Keratinocyte (primary cell): ENCODE measurements at regions not wholly inside any gene's neighbourhood (a gene's known extent, or its start where the extent isn't known, plus 50 kb on each side); places are given as distances from the start of the nearest gene placed in this dataset.

Experiments
- DNase-seq: peaks from one replicate; pipeline ENCODE4 v3.0.0-alpha.2; 2011; ENCODE audit warnings: low read depth, missing footprints, low spot score
- FAIRE-seq: peaks from 2 replicates; lab custom pipeline; 2011; peaks lifted over from hg19 to GRCh38; lab: Jason Lieb, UNC
- H2AFZ ChIP-seq: 2 replicates; pipeline ENCODE4 v1.6.0; 2012; ENCODE audit warnings: low read length, control low read depth, inconsistent platforms; ENCODE audit not compliant: control insufficient read depth
- H3K27ac ChIP-seq: 2 replicates; pipeline ENCODE4 v1.5.1; 2011; ENCODE audit warnings: low read length; ENCODE audit not compliant: control insufficient read depth, insufficient read depth
- H3K27me3 ChIP-seq: 3 replicates; pipeline ENCODE4 v1.6.0; 2011; ENCODE audit warnings: low read length; ENCODE audit not compliant: control insufficient read depth, insufficient read depth; ENCODE audit errors: extremely low read depth
- H3K36me3 ChIP-seq, 2 experiments: 2 replicates in 1 of 2; 3 replicates in 1 of 2; pipeline ENCODE4 v1.5.1; 2011; ENCODE audit warnings: low read length in 2 of 2, mild to moderate bottlenecking in 1 of 2; ENCODE audit not compliant: control insufficient read depth in 2 of 2, insufficient read depth in 2 of 2; ENCODE audit errors: extremely low read depth in 1 of 2
- H3K4me1 ChIP-seq: 3 replicates; pipeline ENCODE4 v1.5.1; 2011; ENCODE audit warnings: low read length; ENCODE audit not compliant: control insufficient read depth, insufficient read depth; ENCODE audit errors: extremely low read depth
- H3K4me2 ChIP-seq: 3 replicates; pipeline ENCODE4 v1.6.0; 2011; ENCODE audit warnings: low read depth, low read length; ENCODE audit not compliant: control insufficient read depth, insufficient read depth; ENCODE audit errors: extremely low read depth
- H3K4me3 ChIP-seq, 3 experiments: fragments of 200-600 bp in 1 of 3; sonication (generic) in 1 of 3; 2 replicates in 2 of 3; 3 replicates in 1 of 3; pipeline ENCODE4 v1.5.1; 2011 to 2016; ENCODE audit warnings: low read length in 3 of 3, mild to moderate bottlenecking in 3 of 3, control low read depth in 2 of 3, inconsistent platforms in 1 of 3, low read depth in 1 of 3, mixed read lengths in 1 of 3, mixed run types in 1 of 3, moderate library complexity in 1 of 3; ENCODE audit not compliant: control insufficient read depth in 2 of 3, insufficient read depth in 2 of 3; ENCODE audit errors: extremely low read depth in 1 of 3
- H3K79me2 ChIP-seq: 2 replicates; pipeline ENCODE4 v1.6.0; 2012; ENCODE audit warnings: low read length; ENCODE audit not compliant: control insufficient read depth, insufficient read depth
- H3K9ac ChIP-seq: 3 replicates; pipeline ENCODE4 v1.6.0; 2011; ENCODE audit warnings: low read length; ENCODE audit not compliant: control insufficient read depth, insufficient read depth; ENCODE audit errors: extremely low read depth
- H3K9me1 ChIP-seq: 3 replicates; pipeline ENCODE4 v1.6.0; 2011; ENCODE audit warnings: low read length; ENCODE audit not compliant: control insufficient read depth, insufficient read depth; ENCODE audit errors: extremely low read depth
- H3K9me3 ChIP-seq: 2 replicates; pipeline ENCODE4 v1.5.1; 2012; ENCODE audit warnings: low read depth, low read length; ENCODE audit not compliant: control insufficient read depth
- H4K20me1 ChIP-seq: 3 replicates; pipeline ENCODE4 v1.6.0; 2011; ENCODE audit warnings: low read length; ENCODE audit not compliant: control insufficient read depth, insufficient read depth; ENCODE audit errors: extremely low read depth
- CTCF ChIP-seq, 3 experiments: IDR thresholded peaks in 1 of 3; conservative IDR thresholded peaks in 1 of 3; optimal IDR thresholded peaks in 1 of 3; 2 replicates in 2 of 3; 3 replicates in 1 of 3; pipeline versions ENCODE3 to v1.5.1; 2011; ENCODE audit warnings: low read length in 3 of 3, mild to moderate bottlenecking in 3 of 3, moderate library complexity in 2 of 3, control low read depth in 1 of 3, inconsistent platforms in 1 of 3; ENCODE audit not compliant: insufficient read depth in 2 of 3; ENCODE audit errors: extremely low read depth in 1 of 3
- EZH2 ChIP-seq: IDR thresholded peaks from one replicate; pipeline ENCODE4 v1.6.1; 2012; ENCODE audit warnings: inconsistent platforms, mild to moderate bottlenecking, low read length, moderate library complexity
- dilution Hi-C: fragments of 300-500 bp; cut with MboI; formaldehyde crosslinking; loops from one replicate; pipeline ENCODE4 v1.7.0; 2020; ENCODE audit warnings: low sequenced_read_pairs; ENCODE audit not compliant: extremely low pct_ligation_motif_present

DNA sequence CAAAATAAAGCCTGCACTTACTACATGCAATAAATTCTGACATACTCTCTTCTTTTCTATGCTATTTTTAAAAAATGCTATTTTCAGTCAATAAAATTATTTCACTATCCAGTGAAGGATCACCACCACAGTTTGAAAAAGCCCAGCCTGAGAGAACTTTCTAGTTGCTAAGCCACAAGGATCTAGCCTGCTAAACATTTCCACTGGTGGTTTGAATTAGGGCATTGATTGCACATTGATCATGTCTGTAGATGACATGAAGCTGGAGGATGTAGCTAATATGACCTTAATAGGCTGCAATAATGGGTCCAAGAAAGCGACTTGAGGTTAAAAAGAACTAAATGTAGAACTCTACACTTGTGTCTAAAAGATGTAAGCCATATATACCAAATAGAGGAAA is 56.0 kb upstream of the ARHGAP21 start:
- FAIRE-seq, result no peak
- DNase-seq, result no peak
- no peaks in the 10 kb centered on the region for H4K20me1 ChIP-seq

DNA sequence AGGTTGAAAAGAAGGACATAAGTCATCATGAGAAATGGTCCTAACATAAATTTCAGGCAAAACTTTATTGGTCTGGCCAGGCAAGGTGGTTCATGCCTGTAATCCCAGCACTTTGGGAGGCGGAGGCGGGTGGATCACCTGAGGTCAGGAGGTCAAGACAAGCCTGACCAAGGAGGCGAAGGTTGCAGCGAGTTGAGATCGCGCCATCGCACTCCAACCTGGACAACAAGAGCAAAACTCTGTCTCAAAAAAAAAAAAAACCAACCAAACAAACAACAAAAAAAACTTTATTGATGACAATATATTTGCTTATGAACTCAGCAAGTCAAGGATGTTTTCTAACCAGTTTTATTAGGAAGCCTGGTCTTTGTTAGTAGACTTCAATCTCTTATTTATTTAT is 54.6 kb upstream of the ARHGAP21 start:
- H3K4me3 ChIP-seq, result no peak overlapping the region
- H3K27ac ChIP-seq, result no peak overlapping the region
- no peak for FAIRE-seq
- H2AFZ ChIP-seq, result no peak overlapping the region
- no peaks in the 10 kb centered on the region for H4K20me1 ChIP-seq
- TF ChIP-seq CTCF (optimal IDR thresholded peaks at IDR 0.05 in 1 of 3, IDR thresholded peaks at IDR 0.05 in 1 of 3, conservative IDR thresholded peaks at IDR 0.05 in 1 of 3; ENCODE audit: extremely low read depth in 1 of 3, insufficient read depth in 2 of 3, low read length in 3 of 3), result no peak
- TF ChIP-seq EZH2, result no peak
- no peaks in the 10 kb centered on the region for H3K27me3 ChIP-seq
- DNase-seq, result no peak
- no peaks in the 10 kb centered on the region for H3K4me1 ChIP-seq
- dilution Hi-C loops, result no loop called here
- H3K79me2 ChIP-seq, result no peaks in the 10 kb centered on the region
- no peaks in the 10 kb centered on the region for H3K9me1 ChIP-seq
- no peak overlapping the region for H3K9ac ChIP-seq
- H3K9me3 ChIP-seq, result no peaks in the 10 kb centered on the region
- H3K4me2 ChIP-seq, result no peak overlapping the region
- no peaks in the 10 kb centered on the region for H3K36me3 ChIP-seq

More for the DNA sequence above, 56.0 kb upstream of the ARHGAP21 start:
- H3K27ac ChIP-seq, result no peak overlapping the region
- H3K27me3 ChIP-seq, result no peaks in the 10 kb centered on the region
- TF ChIP-seq EZH2 (no peak), CTCF (optimal IDR thresholded peaks at IDR 0.05 in 1 of 3, IDR thresholded peaks at IDR 0.05 in 1 of 3, conservative IDR thresholded peaks at IDR 0.05 in 1 of 3; ENCODE audit: extremely low read depth in 1 of 3, insufficient read depth in 2 of 3, low read length in 3 of 3) (no peak)
- dilution Hi-C loops, result no loop called here
- no peak overlapping the region for H3K9ac ChIP-seq
- no peaks in the 10 kb centered on the region for H3K79me2 ChIP-seq
- no peaks in the 10 kb centered on the region for H3K9me3 ChIP-seq
- no peaks in the 10 kb centered on the region for H3K4me1 ChIP-seq
- H3K4me2 ChIP-seq, result no peak overlapping the region
- H3K9me1 ChIP-seq, result no peaks in the 10 kb centered on the region
- H2AFZ ChIP-seq, result no peak overlapping the region
- H3K36me3 ChIP-seq, result no peaks in the 10 kb centered on the region
- no peak overlapping the region for H3K4me3 ChIP-seq
